GM12875 (cell line): ENCODE measurements at regions not wholly inside any gene's neighbourhood (a gene's known extent, or its start where the extent isn't known, plus 50 kb on each side); places are given as distances from the start of the nearest gene placed in this dataset.

Source experiments
- H3K4me3 ChIP-seq: one replicate; pipeline ENCODE4 v1.5.1; 2011; ENCODE audit warnings: low read depth, low read length, control low read depth
- CTCF ChIP-seq: IDR thresholded peaks from 2 replicates; pipeline ENCODE4 v1.5.1; 2011; ENCODE audit warnings: low read depth, mild to moderate bottlenecking, control low read depth, inconsistent platforms, low read length, moderate library complexity, borderline replicate concordance; ENCODE audit not compliant: insufficient read depth

- TF ChIP-seq CTCF: no peak
- no peak overlapping the region for H3K4me3 ChIP-seq
Observed at GRCh38 chr1:208448425-208448824, 204.2 kb upstream of the PLXNA2 start.

GRCh38 chr1:208449951-208450350 lies 205.8 kb upstream of the PLXNA2 start:
- H3K4me3 ChIP-seq: no peak overlapping the region
- no peak for TF ChIP-seq CTCF

- H3K4me3 ChIP-seq: no peak overlapping the region
- TF ChIP-seq CTCF: no peak
Observed at GRCh38 chr1:208450958-208451357, 206.8 kb upstream of the PLXNA2 start.

GRCh38 chr1:208455821-208456220 lies 211.6 kb upstream of the PLXNA2 start:
- no peak overlapping the region for H3K4me3 ChIP-seq
- no peak for TF ChIP-seq CTCF

GRCh38 chr1:208456487-208456886 lies 212.3 kb upstream of the PLXNA2 start:
- H3K4me3 ChIP-seq: no peak overlapping the region
- TF ChIP-seq CTCF: no peak

GRCh38 chr1:208460823-208461222 lies 216.6 kb upstream of the PLXNA2 start:
- no peak overlapping the region for H3K4me3 ChIP-seq
- TF ChIP-seq CTCF: no peak

- 0 out of 2 replicates have a peak, but pooled peaks have one; percentile 24 for TF ChIP-seq CTCF
- H3K4me3 ChIP-seq: no peak overlapping the region
Observed at GRCh38 chr1:208461680-208462079, 217.5 kb upstream of the PLXNA2 start.
